PC-3 (cell line): ENCODE measurements at regions not wholly inside any gene's neighbourhood (a gene's known extent, or its start where the extent isn't known, plus 50 kb on each side); places are given as distances from the start of the nearest gene placed in this dataset.

Experiments used
- ATAC-seq: fragments of 200-7000 bp; cut with Tn5 transposase; 2 replicates; pipeline ENCODE4 v1.9.1; 2020; ENCODE audit warnings: mild to moderate bottlenecking, moderate library complexity
- BruUV-seq: library from RNA; stranded (reverse); fragments of 400-500 nt; replicated peaks from 2 replicates; lab custom pipeline; 2021; lab: Mats Ljungman, UMichigan
- CTCF ChIA-PET: fragments of 300-600 bp; sonication (Branson Sonifier 250); formaldehyde crosslinking; loops from one replicate; lab custom pipeline; 2022; ENCODE audit warnings: antibody characterized with exemption; lab: Charles Lee
- POLR2A ChIA-PET: fragments of 300-600 bp; sonication (Branson Sonifier 250); formaldehyde crosslinking; loops from one replicate; lab custom pipeline; 2022; ENCODE audit warnings: antibody characterized with exemption; ENCODE audit not compliant: unreplicated experiment; lab: Charles Lee
- DNase-seq: peaks from one replicate; pipeline ENCODE4 v3.0.0-alpha.2; 2015
- H2AFZ ChIP-seq: fragments of 300-600 bp; sonication (generic); 2 replicates; pipeline ENCODE4 v1.6.0; 2016; ENCODE audit warnings: antibody characterized with exemption, low read length
- H3F3A ChIP-seq: fragments of 300-600 bp; sonication (generic); one replicate; pipeline ENCODE4 v1.6.0; 2017; ENCODE audit warnings: antibody characterized with exemption, low read length, control low read depth, mild to moderate bottlenecking; ENCODE audit not compliant: unreplicated experiment
- H3K27ac ChIP-seq: fragments of 300-600 bp; sonication (generic); 2 replicates; pipeline ENCODE4 v1.5.1; 2016; ENCODE audit warnings: mild to moderate bottlenecking, low read length
- H3K27me3 ChIP-seq: fragments of 300-600 bp; sonication (generic); 2 replicates; pipeline ENCODE4 v1.6.1; 2016; ENCODE audit warnings: low read length, mixed read lengths
- H3K36me3 ChIP-seq: fragments of 300-600 bp; sonication (generic); 2 replicates; pipeline ENCODE4 v1.6.1; 2016; ENCODE audit warnings: low read depth, mixed run types, low read length, mixed read lengths
- H3K4me1 ChIP-seq: fragments of 300-600 bp; sonication (generic); 2 replicates; pipeline ENCODE4 v1.5.1; 2016; ENCODE audit warnings: low read length; ENCODE audit not compliant: insufficient read depth
- H3K4me2 ChIP-seq: fragments of 300-600 bp; sonication (generic); 2 replicates; pipeline ENCODE4 v1.6.0; 2016; ENCODE audit warnings: low read length
- H3K4me3 ChIP-seq: fragments of 300-600 bp; sonication (generic); 2 replicates; pipeline ENCODE4 v1.5.1; 2016; ENCODE audit warnings: mild to moderate bottlenecking, low read length, mixed read lengths
- H3K79me2 ChIP-seq: fragments of 300-600 bp; sonication (generic); 2 replicates; pipeline ENCODE4 v1.6.1; 2017; ENCODE audit warnings: low read length, mixed read lengths
- H3K9ac ChIP-seq: fragments of 300-600 bp; sonication (generic); 2 replicates; pipeline ENCODE4 v1.6.0; 2016; ENCODE audit warnings: mild to moderate bottlenecking, low read length
- H3K9me2 ChIP-seq: fragments of 300-600 bp; sonication (generic); replicated peaks from 2 replicates; pipeline ENCODE4 v1.6.1; 2016; ENCODE audit warnings: mixed run types, low read length, mixed read lengths
- H3K9me3 ChIP-seq: fragments of 300-600 bp; sonication (generic); 2 replicates; pipeline ENCODE4 v1.6.1; 2016; ENCODE audit warnings: low read length, mixed read lengths
- H4K20me1 ChIP-seq: fragments of 300-600 bp; sonication (generic); 2 replicates; pipeline ENCODE4 v1.6.1; 2016; ENCODE audit warnings: low read length, mixed read lengths
- CTCF ChIP-seq: fragments of 300-600 bp; sonication (generic); conservative IDR thresholded peaks from 2 replicates; pipeline ENCODE4 v1.5.1; 2017; ENCODE audit warnings: antibody characterized with exemption, low read depth, mild to moderate bottlenecking, low read length
- EZH2 ChIP-seq: fragments of 300-600 bp; sonication (generic); IDR thresholded peaks from one replicate; pipeline ENCODE4 v1.6.1; 2017; ENCODE audit warnings: antibody characterized with exemption, mild to moderate bottlenecking, low read length; ENCODE audit not compliant: unreplicated experiment
- EZH2phosphoT487 ChIP-seq: fragments of 300-600 bp; sonication (generic); IDR thresholded peaks from 2 replicates; pipeline ENCODE4 v1.6.1; 2018; ENCODE audit warnings: mild to moderate bottlenecking, antibody characterized with exemption, low read length, borderline replicate concordance
- intact Hi-C: fragments of 100-400 bp; cut with micrococcal nuclease; formaldehyde crosslinking; loops from 2 replicates; pipeline ENCODE4 v1.9.0; 2023

GRCh38 chr5:168008555-168008954 lies 282.9 kb upstream of the WWC1 start:
- Histone ChIP-seq H3K4me2 (no peak overlapping the region), H3K4me1 (no peaks in the 10 kb centered on the region), H3K27ac (no peak overlapping the region), H3F3A (no peaks in the 10 kb centered on the region), H3K79me2 (no peaks in the 10 kb centered on the region), H3K9me2 (no peaks in the 10 kb centered on the region), H3K27me3 (peaks cover 81% of the 10 kb centered on the region), H4K20me1 (no peaks in the 10 kb centered on the region), H3K9me3 (no peaks in the 10 kb centered on the region), H3K4me3 (no peak overlapping the region), H2AFZ (no peak overlapping the region), H3K9ac (no peak overlapping the region), H3K36me3 (no peaks in the 10 kb centered on the region)
- CTCF ChIA-PET = no interaction called here
- DNase-seq (no peak), ATAC-seq (no peak)
- intact Hi-C loops = no loop called here
- POLR2A ChIA-PET = no interaction called here
- no TSS peak for BruUV-seq
- TF ChIP-seq EZH2 (no peak), CTCF (no peak), EZH2phosphoT487 (no peak)

- ATAC-seq (no peak), DNase-seq (no peak)
- no TSS peak for BruUV-seq
- Histone ChIP-seq H3K4me3 (no peak overlapping the region), H2AFZ (no peak overlapping the region), H3K9ac (no peak overlapping the region), H3K79me2 (no peaks in the 10 kb centered on the region), H3K27ac (no peak overlapping the region), H3K4me1 (no peaks in the 10 kb centered on the region), H3K27me3 (peaks cover 84% of the 10 kb centered on the region), H3K9me3 (no peaks in the 10 kb centered on the region), H3F3A (no peaks in the 10 kb centered on the region), H3K4me2 (no peak overlapping the region), H3K9me2 (no peaks in the 10 kb centered on the region), H3K36me3 (no peaks in the 10 kb centered on the region), H4K20me1 (no peaks in the 10 kb centered on the region)
- no peak for TF ChIP-seq CTCF
- TF ChIP-seq EZH2 = no peak
- TF ChIP-seq EZH2phosphoT487 = no peak
- ChIA-PET CTCF (no interaction called here), POLR2A (no interaction called here)
- intact Hi-C loops = no loop called here
Observed at GRCh38 chr5:168011096-168011495, 280.3 kb upstream of the WWC1 start.

DNA sequence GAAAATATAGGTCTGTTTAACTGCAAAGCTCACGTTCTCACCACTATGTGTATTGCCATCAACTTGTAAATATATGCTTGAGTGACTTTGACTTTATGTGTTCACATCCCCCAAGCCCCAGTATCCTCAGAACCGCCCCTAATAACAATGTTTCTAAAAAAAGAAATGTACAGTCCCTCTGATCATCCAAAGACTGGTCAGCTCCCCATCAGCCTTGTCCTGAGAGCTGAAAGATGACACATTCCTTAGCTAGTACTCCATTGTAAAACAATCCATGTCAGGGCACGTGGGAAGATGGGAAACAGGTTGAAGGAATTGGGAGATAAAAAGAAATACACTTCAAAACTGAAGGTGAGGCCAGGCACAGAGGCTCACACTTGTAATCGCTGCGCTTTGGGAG lies 279.4 kb upstream of the WWC1 start:
- POLR2A ChIA-PET = no interaction called here
- BruUV-seq = no TSS peak
- Histone ChIP-seq H3K79me2 (no peaks in the 10 kb centered on the region), H2AFZ (no peak overlapping the region), H3K9me3 (no peaks in the 10 kb centered on the region), H3K4me2 (no peak overlapping the region), H3K4me1 (no peaks in the 10 kb centered on the region), H3K4me3 (no peak overlapping the region), H3K27ac (no peak overlapping the region), H4K20me1 (no peaks in the 10 kb centered on the region), H3K36me3 (no peaks in the 10 kb centered on the region), H3K9me2 (no peaks in the 10 kb centered on the region), H3K9ac (no peak overlapping the region), H3K27me3 (peaks cover 83% of the 10 kb centered on the region), H3F3A (no peaks in the 10 kb centered on the region)
- DNase-seq (no peak), ATAC-seq (no peak)
- TF ChIP-seq CTCF = no peak
- no peak for TF ChIP-seq EZH2
- no peak for TF ChIP-seq EZH2phosphoT487
- intact Hi-C loops = no loop called here
- CTCF ChIA-PET = no interaction called here
